G401 (cell line): ENCODE measurements at regions not wholly inside any gene's neighbourhood (a gene's known extent, or its start where the extent isn't known, plus 50 kb on each side); places are given as distances from the start of the nearest gene placed in this dataset.

Source experiments
- DNase-seq: peaks from one replicate; pipeline ENCODE4 v3.0.0-alpha.2; 2015; ENCODE audit warnings: low spot score
- in situ Hi-C: cut with HindIII; loops from 2 replicates; pipeline ENCODE4 v1.10.0; 2016; ENCODE audit warnings: low sequenced_read_pairs, mixed read lengths

- DNase-seq: no peak
- in situ Hi-C loops: no loop called here
Measured at GRCh38 chr6:50585441-50586330, 127.6 kb upstream of the TFAP2D start.

DNA sequence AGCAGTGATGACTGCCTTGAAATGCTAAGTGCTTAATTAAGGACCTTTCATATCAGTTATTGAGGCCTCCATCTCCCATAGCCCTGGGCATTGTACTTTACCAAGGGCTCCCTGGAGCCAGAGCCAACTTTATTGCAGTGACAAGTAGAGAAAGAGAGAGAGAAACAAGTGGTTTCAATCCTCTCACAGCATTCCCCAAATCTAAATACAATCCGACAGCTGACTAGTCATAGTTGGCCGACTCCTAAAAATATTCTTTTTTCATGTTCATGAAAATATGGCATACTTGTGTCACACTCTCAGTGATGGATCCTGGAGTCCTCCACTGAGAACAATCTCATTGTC, 127.0 kb upstream of the TFAP2D start:
- no peak for DNase-seq
- in situ Hi-C loops: no loop called here

DNA sequence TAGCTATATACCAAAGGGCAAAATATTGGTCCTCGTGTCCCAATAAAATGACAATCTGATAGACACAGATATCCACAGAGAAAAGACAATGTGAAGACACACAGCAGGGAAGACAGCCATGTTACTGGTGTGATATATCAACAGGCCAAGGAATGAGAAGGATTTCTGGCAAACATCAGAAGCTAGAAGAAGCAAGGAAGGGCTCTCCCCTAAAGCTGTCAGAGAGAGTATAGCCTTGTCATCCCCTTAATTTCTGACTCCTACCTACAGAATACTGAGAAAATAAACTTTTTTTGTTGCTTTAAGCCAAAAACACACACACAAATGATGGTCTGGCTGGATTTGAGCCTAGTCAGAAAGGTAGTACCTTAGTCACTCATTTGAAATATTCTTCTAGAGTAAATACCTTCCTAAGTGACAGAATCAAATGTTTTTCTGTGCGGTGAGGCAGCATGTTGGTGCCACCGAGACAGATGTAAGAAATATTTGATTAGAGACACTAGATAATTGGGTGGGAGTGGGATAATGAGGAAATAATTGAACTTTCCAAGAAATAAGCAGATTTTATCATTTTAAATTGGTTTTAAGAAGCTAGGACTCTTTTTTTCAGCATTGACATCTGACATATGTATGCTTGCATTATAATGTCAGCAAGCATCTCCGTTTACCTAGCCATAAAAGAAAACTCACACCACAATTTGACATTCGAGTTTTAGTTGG, 123.4 kb upstream of the TFAP2D start:
- in situ Hi-C loops: no loop called here

GRCh38 chr6:50591135-50591534, 122.2 kb upstream of the TFAP2D start:
- in situ Hi-C loops: no loop called here
- DNase-seq: no peak

More for the DNA sequence above, 123.4 kb upstream of the TFAP2D start:
- no peak for DNase-seq

DNA sequence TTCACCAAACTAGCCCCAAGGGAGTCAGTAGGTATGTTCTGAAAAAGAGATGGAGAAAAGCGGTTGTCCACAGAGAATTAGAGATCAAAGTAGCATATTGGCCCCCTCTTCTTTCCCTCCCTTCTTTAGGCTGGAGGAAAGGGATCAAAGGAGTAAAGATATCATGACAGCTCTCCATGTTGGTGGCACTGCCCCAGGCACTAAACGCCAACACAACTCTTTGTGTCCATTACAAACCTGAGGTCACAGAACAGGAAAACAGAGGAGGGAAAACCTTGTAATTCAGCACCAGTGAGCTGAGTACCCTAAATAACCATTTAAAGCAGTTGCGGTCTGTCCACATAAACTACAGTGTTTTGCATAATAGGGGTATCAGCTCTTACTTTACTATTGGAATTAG, 113.0 kb upstream of the TFAP2D start:
- in situ Hi-C loops: no loop called here
- no peak for DNase-seq

GRCh38 chr6:50602292-50602691, 111.0 kb upstream of the TFAP2D start:
- peak; percentile 42 for DNase-seq
- in situ Hi-C loops: no loop called here

DNA sequence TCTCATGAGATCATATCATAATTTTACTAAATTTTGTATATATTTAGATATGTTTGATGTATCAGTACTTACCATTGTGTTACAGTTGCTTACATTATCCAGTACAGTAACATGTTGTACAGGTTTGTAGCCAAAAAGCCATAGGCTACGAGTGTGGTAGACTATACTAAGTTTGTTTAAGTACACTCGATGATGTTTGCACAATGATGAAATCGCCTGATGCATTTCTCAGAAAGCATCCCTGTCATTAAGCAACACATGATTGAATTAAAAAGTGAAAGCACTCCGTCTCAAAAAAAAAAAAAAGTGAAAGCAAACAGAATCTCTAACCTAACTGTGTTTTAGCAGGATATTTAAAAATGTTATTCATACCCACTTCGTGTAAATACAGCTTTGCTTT, 104.9 kb upstream of the TFAP2D start:
- no peak for DNase-seq
- in situ Hi-C loops: no loop called here

DNA sequence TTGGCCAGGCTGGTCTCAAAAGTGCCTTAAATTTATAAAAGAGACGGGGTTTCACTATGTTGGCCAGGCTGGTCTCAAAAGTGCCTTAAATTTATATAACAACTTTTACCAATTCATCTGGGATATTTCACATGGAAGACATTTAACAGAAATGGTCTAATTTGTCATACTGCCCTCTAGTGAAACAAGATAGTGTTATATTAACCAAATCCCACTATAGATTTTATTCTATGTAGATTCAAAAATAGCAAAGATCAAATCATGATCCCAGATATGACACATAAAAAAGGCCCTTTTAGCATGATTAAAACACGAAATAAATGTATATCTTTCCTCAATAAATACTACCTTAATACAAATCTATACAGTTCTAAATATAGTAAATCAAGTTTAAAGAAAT, 102.8 kb upstream of the TFAP2D start:
- in situ Hi-C loops: no loop called here
- DNase-seq: no peak

GRCh38 chr6:50635429-50635828, 77.9 kb upstream of the TFAP2D start:
- in situ Hi-C loops: no loop called here
- DNase-seq: no peak

DNA sequence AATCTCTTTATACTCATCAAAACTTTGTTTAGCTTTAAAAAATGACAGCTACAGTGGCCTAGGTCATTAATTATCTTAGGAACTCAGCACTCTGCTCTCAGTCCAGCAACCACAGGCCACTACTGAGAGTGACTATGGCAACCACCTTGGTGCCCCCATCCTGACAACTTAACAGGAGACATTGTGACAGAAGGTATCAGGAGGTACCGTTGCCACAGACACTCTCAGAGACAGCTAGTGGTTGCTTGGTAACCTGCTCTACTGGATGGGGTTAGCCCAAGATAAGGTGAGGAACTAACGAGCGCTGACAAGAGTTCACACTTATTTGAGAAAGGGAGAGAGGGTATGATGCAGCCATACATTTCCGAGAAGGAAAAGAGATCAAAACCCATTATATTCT, 76.1 kb upstream of the TFAP2D start:
- DNase-seq: no peak
- in situ Hi-C loops: no loop called here

- in situ Hi-C loops: no loop called here
- no peak for DNase-seq
Measured at GRCh38 chr6:50649086-50649485, 64.2 kb upstream of the TFAP2D start.

DNA sequence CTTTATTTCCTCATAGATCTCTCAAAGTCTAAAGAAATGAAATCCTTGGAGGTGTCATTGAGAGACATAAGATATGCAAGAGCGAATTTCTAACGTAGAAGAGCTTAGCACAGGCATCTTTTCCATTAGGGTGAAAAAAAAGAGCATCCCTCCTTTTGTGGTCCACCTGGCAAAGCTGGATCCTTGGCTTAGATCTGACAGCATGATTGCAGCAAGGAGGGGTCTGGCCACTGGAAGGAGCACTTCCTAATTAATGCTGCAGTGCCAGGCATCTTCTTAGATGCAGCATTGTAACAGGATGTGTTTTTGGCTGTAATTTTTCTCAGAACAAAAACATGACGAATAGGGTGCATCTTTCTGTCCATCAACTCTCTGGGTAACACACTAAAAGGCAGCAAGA, 60.1 kb upstream of the TFAP2D start:
- in situ Hi-C loops: no loop called here
- no peak for DNase-seq

- in situ Hi-C loops: no loop called here
- DNase-seq: no peak
Measured at GRCh38 chr6:50654155-50654554, 59.2 kb upstream of the TFAP2D start.

- in situ Hi-C loops: no loop called here
- DNase-seq: peak; percentile 9
Measured at GRCh38 chr6:50655848-50656453, 57.4 kb upstream of the TFAP2D start.

- in situ Hi-C loops: no loop called here
- no peak for DNase-seq
Measured at GRCh38 chr6:50657513-50657912, 55.8 kb upstream of the TFAP2D start.

DNA sequence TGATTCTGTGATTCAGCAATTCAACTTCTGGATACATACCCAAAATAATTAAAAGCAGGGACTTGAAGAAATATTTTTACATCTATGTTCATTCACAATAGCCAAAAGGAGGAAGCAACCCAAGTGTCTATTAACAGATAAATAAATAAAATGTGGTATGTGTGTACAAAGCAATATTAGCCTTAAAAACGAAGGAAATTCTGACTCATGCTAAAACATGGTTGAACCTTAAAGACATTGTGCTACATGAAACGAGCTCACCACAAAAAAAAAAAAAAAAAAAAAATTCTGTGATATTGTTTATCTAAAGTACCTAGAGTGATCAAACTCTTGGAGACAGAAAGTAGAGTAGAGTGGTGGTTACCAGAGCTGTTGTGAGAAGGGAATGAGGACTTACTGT, 54.8 kb upstream of the TFAP2D start:
- no peak for DNase-seq
- in situ Hi-C loops: no loop called here

GRCh38 chr6:50661636-50662035, 51.7 kb upstream of the TFAP2D start:
- in situ Hi-C loops: no loop called here
- DNase-seq: no peak
